ENCODE measurements at regions not wholly inside any gene's neighbourhood (a gene's known extent, or its start where the extent isn't known, plus 50 kb on each side); places are given as distances from the start of the nearest gene placed in this dataset.

GRCh38 chr12:66739940-66740651, 61.2 kb upstream of the GRIP1 start:
- Histone ChIP-seq H3K27ac (no peak overlapping the region), H3K36me3 (replicated peaks) (no peaks in the 10 kb centered on the region), H3K27me3 (replicated peaks) (no peaks in the 10 kb centered on the region), H3K4me3 (ENCODE audit: low read depth, low read length) (no peak overlapping the region)
- no peak for DNase-seq
- in situ Hi-C loops (cut with HindIII; ENCODE audit: low pct_ligation_motif_present, low sequenced_read_pairs): no loop called here
- TF ChIP-seq CTCF (IDR thresholded peaks at IDR 0.05; ENCODE audit: low read depth, low read length, missing control alignments): no peak

- DNase-seq: no peak
- in situ Hi-C loops (cut with HindIII; ENCODE audit: low pct_ligation_motif_present, low sequenced_read_pairs): no loop called here
These were observed 61.9 kb upstream of the GRIP1 start for GRCh38 chr12:66740732-66741131.

GRCh38 chr12:66741919-66742318, 63.0 kb upstream of the GRIP1 start:
- TF ChIP-seq CTCF (IDR thresholded peaks at IDR 0.05; ENCODE audit: low read depth, low read length, missing control alignments): no peak
- Histone ChIP-seq H3K27ac (no peak overlapping the region), H3K4me3 (ENCODE audit: low read depth, low read length) (no peak overlapping the region), H3K27me3 (replicated peaks) (no peaks in the 10 kb centered on the region), H3K36me3 (replicated peaks) (no peaks in the 10 kb centered on the region)
- DNase-seq: no peak
- in situ Hi-C loops (cut with HindIII; ENCODE audit: low pct_ligation_motif_present, low sequenced_read_pairs): no loop called here

More at GRCh38 chr12:66740732-66741131, 61.9 kb upstream of the GRIP1 start:
- Histone ChIP-seq H3K27me3 (replicated peaks) (no peaks in the 10 kb centered on the region), H3K36me3 (replicated peaks) (no peaks in the 10 kb centered on the region), H3K4me3 (ENCODE audit: low read depth, low read length) (no peak overlapping the region), H3K27ac (no peak overlapping the region)
- no peak for TF ChIP-seq CTCF (IDR thresholded peaks at IDR 0.05; ENCODE audit: low read depth, low read length, missing control alignments)

GRCh38 chr12:66742508-66743367, 63.9 kb upstream of the GRIP1 start:
- no peak for DNase-seq
- Histone ChIP-seq H3K36me3 (replicated peaks) (no peaks in the 10 kb centered on the region), H3K27ac (no peak overlapping the region), H3K27me3 (replicated peaks) (no peaks in the 10 kb centered on the region), H3K4me3 (ENCODE audit: low read depth, low read length) (no peak overlapping the region)
- no peak for TF ChIP-seq CTCF (IDR thresholded peaks at IDR 0.05; ENCODE audit: low read depth, low read length, missing control alignments)
- in situ Hi-C loops (cut with HindIII; ENCODE audit: low pct_ligation_motif_present, low sequenced_read_pairs): no loop called here

GRCh38 chr12:66744461-66744860, 65.6 kb upstream of the GRIP1 start:
- in situ Hi-C loops (cut with HindIII; ENCODE audit: low pct_ligation_motif_present, low sequenced_read_pairs): no loop called here
- no peaks in the 10 kb centered on the region for H3K36me3 ChIP-seq (replicated peaks)

More at GRCh38 chr12:66744461-66744860, 65.6 kb upstream of the GRIP1 start:
- DNase-seq: no peak
- H3K27ac ChIP-seq: no peak overlapping the region
- H3K27me3 ChIP-seq (replicated peaks): no peaks in the 10 kb centered on the region
- H3K4me3 ChIP-seq (ENCODE audit: low read depth, low read length): no peak overlapping the region
- no peak for TF ChIP-seq CTCF (IDR thresholded peaks at IDR 0.05; ENCODE audit: low read depth, low read length, missing control alignments)

Data from brain microvascular endothelial cell (primary cell).